AG10803 (cell line): ENCODE measurements at regions not wholly inside any gene's neighbourhood (a gene's known extent, or its start where the extent isn't known, plus 50 kb on each side); places are given as distances from the start of the nearest gene placed in this dataset.

ENCODE experiments used
- DNase-seq: peaks from one replicate; pipeline ENCODE4 v3.0.0; 2010; ENCODE audit warnings: low read depth
- H3K4me3 ChIP-seq: 2 replicates; pipeline ENCODE4 v1.5.1; 2011; ENCODE audit warnings: mild to moderate bottlenecking, low read length, control low read depth
- TF ChIP-seq, protein P1 (sequence below): conservative IDR thresholded peaks from 2 replicates; pipeline ENCODE4 v1.5.1; 2011; ENCODE audit warnings: mild to moderate bottlenecking, low read length, control low read depth, inconsistent platforms

DNA sequence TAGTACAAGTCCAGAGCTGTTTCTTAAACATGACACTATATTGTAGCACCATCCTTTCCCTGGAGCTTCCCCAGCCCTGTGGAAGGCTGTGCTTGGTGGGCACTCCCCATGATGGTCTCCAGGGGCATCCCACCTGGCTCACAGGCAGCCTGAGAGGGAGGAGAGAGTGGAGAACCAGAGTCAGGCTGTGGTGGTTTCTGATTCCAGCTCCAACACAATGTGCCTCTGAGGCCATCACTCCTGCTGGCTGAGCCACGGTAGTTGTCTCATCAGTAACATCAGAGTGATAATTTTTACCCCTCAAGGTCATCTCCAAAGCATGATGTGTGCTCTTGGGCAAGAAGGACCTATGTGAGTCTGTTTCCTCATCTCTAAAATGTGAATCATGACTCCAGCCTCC, 398.0 kb downstream of the CDK5RAP2 start:
- TF ChIP-seq, protein P1, sequence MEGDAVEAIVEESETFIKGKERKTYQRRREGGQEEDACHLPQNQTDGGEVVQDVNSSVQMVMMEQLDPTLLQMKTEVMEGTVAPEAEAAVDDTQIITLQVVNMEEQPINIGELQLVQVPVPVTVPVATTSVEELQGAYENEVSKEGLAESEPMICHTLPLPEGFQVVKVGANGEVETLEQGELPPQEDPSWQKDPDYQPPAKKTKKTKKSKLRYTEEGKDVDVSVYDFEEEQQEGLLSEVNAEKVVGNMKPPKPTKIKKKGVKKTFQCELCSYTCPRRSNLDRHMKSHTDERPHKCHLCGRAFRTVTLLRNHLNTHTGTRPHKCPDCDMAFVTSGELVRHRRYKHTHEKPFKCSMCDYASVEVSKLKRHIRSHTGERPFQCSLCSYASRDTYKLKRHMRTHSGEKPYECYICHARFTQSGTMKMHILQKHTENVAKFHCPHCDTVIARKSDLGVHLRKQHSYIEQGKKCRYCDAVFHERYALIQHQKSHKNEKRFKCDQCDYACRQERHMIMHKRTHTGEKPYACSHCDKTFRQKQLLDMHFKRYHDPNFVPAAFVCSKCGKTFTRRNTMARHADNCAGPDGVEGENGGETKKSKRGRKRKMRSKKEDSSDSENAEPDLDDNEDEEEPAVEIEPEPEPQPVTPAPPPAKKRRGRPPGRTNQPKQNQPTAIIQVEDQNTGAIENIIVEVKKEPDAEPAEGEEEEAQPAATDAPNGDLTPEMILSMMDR, result no peak
- no peak for DNase-seq
- no peak overlapping the region for H3K4me3 ChIP-seq

DNA sequence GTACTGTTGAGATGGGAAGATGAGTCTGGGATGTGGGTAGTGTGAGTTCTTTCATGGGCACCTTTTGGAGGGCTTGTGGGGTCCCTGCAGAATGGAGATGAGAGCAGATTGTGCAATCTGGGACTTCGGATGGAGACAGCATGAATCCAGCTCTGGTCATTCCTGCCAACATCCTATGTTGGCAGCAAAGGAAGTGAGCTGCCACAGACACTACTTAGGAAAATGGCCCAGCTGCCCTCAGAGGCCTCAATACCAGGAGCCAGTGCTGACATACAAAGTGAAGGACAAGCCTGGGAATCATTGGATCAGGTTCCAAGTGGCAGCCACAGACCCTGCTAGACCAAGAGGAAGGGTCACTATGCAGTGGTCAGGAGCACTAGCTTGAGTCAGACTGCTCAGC, 402.8 kb downstream of the CDK5RAP2 start:
- H3K4me3 ChIP-seq, result no peak overlapping the region
- TF ChIP-seq, protein P1, result no peak
- no peak for DNase-seq

DNA sequence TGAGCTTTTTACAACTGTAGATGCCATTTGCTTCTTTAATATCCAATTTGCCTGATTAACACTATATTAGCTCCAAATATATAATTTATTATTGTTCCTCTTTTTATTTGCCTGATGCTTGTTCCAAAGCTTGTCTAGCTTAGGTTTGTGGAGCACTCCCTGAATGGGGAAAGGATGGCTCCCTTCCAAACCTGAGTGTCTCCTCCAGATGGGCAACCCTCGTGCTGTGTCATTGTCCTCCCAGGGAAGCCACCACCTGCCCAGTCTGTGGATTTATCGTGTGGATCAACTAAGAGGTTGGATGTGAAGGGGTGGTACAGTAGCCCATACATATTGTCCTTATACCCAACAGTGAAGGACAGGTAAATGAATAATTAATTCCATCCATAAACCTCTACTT, 404.9 kb downstream of the CDK5RAP2 start:
- no peak overlapping the region for H3K4me3 ChIP-seq
- DNase-seq, result no peak
- TF ChIP-seq, protein P1, result no peak

DNA sequence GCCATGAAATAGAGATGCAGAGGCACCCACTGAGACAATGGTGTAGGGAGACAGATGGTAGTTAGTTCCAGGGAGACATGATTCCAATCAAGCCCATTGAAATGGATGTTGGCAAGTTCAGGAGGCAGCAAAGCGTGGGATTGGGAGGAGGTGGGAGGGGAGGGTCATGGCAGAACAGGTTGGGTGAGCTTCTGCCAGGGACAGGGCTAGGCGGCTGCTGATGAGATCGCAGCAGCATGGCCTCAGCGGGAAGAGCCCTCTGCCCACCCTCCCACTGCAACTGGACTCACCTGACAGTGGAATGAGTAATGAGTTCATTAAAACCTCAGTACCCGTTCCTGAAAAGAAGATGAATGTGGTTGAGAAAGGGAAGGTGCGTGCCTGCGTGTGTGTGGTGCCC, 418.2 kb downstream of the CDK5RAP2 start:
- H3K4me3 ChIP-seq, result no peak overlapping the region
- TF ChIP-seq, protein P1, result no peak
- no peak for DNase-seq

DNA sequence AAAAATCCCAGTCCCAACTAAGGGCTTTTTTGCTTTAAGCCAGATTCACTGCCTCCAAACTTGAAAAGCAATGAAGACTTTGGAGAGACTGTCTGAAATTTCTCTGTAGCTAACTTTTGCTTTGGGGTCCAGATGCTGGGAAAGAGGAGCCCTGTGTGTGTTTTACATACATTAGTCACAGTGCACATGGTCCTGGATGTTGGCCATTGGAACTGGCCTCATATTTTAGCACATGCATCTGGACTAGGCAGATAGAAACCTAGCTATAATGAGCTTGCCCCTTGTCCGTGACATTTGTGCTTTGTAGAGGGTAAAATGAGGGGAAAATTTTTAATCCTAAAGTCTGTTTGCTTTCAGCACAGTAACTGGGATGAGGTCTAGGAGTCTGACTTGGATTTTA, 421.7 kb downstream of the CDK5RAP2 start:
- TF ChIP-seq, protein P1, result no peak
- H3K4me3 ChIP-seq, result no peak overlapping the region
- no peak for DNase-seq

DNA sequence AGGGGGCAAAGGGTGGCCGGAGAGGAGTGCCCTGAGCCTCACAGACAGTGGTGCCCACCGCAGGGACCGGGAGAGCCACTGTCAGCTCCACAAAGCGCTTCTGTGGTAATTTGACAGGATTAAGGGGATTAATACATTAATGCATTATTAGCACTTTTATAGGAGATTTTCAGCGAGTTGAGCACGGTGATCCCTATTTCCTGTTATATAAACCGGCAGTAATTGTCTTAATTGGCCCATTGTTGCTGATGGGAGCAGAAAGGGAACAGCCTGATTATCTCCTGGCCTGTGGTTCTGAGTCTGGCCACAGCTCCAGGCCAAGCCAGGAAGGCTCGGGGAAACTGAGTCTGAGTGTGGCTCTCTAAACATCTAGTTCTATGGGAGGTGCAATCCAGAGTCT, 423.6 kb downstream of the CDK5RAP2 start:
- no peak for DNase-seq
- H3K4me3 ChIP-seq, result no peak overlapping the region
- TF ChIP-seq, protein P1, result no peak

DNA sequence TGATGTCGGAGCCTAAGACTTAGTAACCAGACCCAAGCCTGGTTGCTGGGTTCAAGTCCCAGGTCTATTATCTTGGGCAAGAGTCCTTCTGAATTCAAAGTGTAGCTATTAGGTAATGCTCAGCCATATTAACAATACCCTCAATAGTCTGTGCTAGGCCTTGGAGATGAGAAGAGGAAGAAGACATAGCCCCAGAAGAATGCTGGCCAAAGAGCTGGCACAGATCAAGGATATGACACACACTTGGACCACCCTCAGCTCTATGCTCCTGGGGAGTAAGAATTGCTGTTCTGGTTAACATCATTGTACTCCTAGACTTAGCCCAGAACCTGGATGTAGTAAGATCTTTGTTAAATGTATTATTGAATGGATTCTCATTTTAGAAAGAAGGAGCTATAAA, 426.7 kb downstream of the CDK5RAP2 start:
- DNase-seq, result no peak
- no peak overlapping the region for H3K4me3 ChIP-seq
- TF ChIP-seq, protein P1, result no peak
